CD4-positive, alpha-beta T cell treated with Interleukin-6 at 100 ng/mL for 8 hours (primary cell): ENCODE measurements at regions not wholly inside any gene's neighbourhood (a gene's known extent, or its start where the extent isn't known, plus 50 kb on each side); places are given as distances from the start of the nearest gene placed in this dataset.
"Not testable (repeated sequence)": the region's sequence is repeated elsewhere in the genome, so short reads cannot be mapped to it uniquely, and the experiment has no call there.

Experiments used
- DNase-seq: peaks from one replicate; pipeline ENCODE4 v3.0.0-alpha.2; 2020; ENCODE audit warnings: mixed read lengths, low spot score

DNA sequence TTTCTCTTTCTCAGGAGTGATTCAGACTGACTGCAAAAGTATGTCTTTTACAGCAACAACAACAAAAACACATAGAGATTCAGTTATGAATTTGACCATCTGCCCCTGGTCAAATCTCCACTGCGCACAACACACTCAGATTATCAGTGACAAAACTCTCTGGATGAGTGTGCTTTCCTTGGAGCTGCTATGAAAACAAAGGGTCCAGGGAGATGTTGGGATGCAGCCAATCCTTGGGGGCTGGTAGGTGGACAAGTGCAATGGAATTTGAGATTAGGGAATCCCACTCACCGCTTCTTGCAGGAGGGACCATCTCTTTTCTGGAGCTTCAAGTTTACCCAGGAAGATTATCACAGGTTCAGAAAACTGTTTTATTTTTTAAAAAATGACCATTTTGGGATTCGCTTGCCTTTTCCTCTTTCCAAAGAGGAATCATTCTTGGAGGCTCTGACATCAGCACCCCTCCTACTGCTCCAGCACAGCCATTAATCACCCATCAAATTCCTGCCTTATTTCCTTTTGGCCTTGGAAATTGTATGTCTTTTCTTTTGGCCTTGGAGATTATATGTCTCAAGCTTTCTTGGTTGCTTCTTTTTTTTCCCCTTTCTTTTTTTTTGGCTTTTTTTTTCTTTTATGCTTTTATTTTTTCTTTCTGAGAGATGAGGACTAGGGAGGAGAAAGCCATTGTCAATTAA lies 311.8 kb downstream of the TSHZ3 start:
- no peak for DNase-seq

DNA sequence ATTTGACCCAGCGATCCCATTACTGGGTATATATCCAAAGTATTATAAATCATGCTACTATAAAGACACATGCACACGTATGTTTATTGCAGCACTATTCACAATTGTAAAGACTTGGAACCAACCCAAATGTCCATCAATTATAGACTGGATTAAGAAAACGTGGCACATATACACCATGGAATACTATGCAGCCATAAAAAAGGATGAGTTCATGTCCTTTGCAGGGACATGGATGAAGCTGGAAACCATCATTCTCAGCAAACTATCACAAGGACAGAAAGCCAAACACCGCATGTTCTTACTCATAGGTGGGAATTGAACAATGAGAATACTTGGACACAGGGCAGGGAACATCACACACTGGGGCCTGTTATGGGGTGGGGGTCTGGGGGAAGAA lies 317.8 kb downstream of the TSHZ3 start:
- DNase-seq = not testable (repeated sequence)

DNA sequence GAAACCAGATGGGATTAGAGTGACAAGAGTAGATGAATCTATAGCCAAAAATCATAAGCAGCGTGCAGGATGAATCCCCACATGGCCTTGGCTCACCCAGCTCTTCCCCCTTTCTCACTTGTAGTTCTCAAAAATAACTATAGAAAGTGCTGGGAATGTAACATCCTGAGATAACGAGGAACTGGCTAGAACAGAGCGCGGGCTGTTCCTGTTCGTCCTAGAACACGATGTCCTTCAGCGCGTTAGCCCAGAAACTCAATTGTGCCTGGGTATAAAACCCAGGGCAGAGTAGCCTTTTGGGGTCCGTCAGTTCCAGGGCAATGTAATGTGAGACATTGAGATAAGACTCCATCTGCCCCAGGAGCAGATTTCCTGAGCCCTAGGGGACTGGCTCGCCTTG lies 326.2 kb downstream of the TSHZ3 start:
- no peak for DNase-seq

DNA sequence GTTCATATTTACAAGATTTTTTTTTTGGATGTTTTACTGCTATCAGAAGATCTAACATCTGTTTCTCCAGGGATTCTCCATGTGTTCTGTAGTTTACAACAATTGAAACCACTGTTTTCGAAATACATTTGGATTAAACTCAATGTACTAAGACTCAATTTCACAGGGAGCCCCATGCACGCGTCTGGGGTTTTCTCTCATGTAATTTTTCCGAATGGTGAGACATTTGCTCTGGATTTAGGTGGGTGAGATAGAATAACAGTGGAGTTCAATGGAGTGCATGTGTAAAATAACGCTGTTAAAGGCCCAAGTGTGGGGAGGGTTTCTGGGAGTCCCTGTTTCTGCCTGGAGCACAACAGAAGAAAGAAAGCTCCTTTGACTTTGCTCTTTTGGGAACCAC lies 330.3 kb downstream of the TSHZ3 start:
- no peak for DNase-seq

DNA sequence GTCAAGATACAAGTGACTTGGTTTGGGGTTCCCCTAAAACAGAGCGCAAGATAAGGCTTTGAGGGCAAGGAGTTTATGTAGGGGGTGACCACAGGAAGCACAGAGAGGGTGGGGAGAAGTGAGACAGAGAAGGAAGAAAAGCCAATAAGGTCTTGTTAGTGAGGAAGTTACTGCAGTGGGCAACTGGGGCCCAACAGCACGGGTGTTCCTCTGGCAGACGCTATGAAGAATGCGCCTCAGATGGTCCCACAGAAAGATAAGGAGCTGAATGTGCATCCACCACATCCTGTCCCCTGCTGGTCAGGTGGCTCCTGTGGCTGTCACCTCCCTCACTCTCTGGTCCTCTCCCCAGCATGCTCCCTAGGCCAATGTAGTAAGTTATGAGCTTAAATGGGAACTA lies 333.5 kb downstream of the TSHZ3 start:
- no peak for DNase-seq

DNA sequence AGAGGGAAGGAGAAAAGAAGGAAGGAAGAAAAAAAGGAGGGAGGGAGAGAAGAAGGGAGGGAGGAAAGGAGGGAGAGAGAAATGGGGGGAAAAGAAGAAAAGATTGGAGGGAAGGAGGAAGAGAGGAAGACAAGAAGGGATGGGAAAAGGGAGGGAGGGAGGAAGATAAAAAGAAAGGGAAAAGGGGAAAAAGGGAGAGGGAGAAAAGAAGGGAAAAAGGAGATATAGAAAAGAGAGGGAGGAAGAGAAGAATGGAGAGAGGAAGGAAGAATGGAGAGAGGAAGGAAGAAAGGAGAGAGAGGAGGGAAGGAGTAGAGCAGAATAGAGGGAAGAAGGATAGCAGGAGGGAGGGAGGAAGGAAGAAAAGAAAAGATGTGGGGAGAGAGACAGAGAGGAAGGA lies 334.6 kb downstream of the TSHZ3 start:
- no peak for DNase-seq

DNA sequence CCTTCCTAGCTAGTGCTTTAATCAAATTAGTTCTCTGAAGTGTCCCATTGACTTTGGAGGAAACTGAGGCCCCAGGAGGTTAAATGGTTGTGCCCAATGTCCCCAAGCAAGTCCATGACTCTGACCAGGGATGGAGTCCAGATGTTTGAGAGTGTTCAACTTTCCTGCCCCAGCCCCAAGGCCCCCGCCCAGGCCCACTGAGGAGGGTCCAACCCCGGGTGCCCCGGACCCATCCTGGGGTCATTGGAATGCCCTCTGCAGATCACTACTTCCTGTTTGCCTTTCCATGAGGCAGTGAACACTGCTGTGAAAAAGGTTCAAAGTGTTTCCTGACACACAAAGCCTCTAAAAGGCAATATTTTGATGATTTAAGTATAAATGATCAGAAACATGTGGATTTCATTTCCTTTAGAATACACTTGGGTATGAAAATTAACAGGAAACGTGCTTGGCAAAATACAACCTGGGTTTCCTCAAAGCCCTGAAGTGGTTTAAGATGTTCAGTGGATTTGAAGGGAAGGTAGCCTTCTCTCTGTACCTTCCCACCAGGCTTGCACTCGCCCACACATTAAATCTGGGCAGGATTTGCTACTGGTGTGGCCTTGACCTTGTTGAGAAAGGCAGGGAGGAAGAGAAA lies 335.7 kb downstream of the TSHZ3 start:
- no peak for DNase-seq

DNA sequence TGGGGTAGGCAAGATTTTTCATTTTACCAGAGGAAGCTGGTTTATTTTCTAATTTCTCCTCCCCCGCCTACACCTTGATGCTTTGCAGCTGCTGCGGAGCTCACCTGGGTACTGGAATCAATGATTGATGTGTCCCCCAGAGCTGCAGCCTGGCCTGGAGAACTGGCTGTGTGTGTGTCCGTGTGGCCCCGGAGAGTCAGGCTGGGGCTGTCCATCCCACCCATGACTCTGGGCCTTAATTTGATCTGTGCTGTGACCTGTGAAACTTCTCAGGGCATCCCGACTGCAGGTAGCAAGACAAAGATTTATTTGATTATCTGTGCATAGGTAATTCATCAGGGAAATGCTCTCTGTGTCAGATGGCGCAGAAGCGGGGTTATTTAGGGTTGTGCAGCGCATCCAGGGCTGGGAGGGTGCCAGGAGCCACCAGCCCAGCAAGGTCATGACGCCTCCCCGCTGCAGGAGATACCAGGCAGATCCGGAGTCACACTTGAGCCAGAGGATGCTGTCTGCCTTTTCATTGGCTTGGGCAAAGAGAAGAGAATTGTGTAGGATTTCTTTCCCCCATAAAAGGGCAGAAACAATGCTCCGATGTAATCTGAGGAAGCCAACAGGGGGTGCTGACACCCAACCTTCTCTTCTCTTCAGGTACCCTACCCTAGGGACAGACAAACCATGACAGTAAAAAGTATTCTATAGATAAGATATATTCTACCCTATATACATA lies 346.6 kb downstream of the TSHZ3 start:
- no peak for DNase-seq

DNA sequence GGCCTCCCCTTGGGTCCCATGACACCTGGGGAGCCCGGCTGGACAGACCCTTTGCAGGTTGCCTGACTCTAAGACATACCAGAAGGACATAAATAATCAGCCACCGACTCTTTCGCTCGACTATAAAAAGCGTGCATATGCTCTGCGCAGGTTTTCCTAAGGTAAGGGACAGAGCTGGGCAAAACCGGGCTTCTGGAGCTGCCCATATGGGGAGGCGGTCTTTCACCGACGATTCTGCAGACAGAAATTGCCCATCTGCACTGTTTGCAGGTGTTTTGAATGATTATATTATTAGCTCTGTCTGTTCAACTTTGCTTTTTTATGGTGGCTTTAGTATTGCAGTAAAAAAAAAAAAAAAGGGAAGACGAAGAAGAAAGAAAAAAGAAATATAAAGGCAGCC lies 347.2 kb downstream of the TSHZ3 start:
- no peak for DNase-seq

DNA sequence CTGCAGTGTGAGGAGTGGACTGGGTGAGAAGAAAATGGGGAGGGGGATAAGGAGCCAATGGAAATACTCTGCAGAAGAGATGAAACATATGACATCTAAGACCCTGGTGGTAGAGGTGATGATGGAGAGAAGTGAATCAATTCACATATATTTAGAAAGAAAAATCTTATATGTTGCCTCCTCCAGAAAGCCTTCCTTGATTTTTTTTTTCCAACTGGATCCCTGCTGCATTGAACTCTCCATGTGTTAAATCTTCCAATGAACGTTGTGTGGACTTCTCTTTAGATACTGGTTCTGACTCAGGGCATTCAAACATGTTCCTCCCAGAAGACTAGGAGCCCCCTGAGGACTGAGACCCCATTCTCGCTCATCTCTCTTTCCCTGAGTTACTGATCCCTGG lies 348.3 kb downstream of the TSHZ3 start:
- DNase-seq = no peak

DNA sequence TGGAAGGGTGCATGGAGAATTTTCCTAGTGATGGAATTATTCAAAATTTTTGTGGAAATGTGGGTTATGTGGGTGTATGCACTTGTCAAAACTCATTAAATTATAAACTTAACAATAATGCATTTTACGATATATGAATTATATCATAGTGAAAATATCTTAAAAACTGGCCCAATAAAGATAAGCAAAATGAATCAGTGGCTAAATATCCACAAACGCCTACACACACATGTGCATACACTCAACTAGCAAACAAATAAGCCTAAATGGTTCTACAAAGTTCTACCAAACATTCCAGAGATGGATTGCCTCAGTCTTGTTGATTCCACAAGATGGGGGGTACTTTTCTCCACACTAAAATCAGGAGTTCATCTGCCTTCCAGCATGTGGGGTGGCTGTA lies 349.5 kb downstream of the TSHZ3 start:
- DNase-seq = no peak

DNA sequence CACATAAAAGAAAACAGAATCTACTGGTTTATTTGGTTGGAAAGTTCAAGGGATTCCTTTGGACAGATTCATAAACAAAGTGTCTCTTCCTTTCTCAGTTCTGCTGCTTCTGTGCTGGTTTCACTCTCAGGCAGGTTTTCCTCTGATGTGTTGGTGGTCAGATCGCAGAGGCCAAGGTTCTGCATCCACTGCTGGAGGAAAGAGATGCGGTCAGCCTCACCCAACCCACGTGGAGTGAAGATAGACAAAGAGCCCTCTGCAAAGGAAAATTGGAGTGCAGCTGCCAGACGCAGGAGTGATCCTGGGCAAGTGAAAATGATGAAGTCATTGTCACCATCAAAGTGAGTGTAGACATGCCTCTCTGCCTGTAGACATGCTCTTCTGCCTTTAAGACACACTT lies 352.0 kb downstream of the TSHZ3 start:
- DNase-seq = no peak

DNA sequence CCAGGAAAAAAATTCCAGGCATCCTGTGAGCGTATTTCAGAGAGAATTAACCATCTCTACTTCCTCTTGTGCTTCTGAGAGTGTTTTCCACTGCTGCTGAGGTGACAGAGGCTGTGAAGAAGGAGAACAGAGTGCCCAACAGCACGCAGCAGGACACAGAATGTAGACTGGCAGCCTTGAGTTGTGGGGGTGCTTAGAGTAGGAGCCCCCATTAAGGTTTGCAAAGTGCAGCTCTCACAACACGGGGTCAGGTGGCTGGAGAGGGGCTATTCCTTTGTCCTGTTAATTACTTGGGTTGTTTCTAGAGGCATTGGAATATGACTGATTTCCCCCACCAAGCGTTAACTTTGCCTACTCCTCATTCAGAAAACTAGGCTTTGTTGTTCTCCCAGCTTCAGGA lies 370.6 kb downstream of the TSHZ3 start:
- DNase-seq = no peak

DNA sequence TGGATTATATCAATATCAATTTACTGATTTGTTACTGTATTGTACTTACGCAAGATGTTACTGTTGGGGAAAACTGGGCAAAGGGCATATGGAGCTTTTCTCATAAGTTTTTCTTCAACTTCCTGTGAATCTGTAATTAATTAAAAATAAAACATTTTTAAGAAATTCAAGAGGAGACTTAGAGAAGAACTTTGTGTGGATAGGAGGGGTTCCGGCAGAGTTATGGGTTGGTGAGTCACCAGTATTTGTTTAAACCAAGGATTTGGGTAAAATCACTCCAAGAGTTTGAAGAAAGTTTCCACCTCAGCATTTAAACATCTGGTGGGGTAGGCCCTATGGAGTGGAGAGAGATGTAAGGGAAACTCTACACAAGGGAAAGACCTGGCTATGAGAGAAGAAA lies 379.6 kb downstream of the TSHZ3 start:
- DNase-seq = no peak

DNA sequence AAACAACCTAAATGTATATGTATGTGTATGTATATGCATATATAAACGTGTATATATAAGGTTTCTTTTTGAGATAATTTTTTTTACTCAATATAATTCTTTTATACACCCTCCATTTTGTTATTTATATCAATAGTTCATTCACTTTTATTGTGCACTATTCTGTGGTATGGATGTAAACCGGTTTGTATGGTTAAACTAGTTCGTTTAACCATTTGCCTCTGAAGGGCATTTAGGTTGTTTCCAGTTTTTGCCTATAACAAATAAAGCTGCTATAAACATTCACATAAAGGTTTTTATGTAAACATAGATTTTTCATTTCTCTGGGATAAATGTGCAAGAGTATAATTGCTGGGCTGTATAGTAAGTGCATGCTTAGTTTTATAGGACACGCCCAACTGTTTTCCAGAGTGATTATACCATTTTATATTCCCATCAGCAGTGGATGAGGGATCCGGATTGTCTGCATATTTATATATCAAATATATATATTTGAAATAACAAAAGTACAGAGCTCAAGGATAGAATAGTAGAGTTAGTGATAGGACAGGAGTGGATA lies 380.3 kb downstream of the TSHZ3 start:
- no peak for DNase-seq

DNA sequence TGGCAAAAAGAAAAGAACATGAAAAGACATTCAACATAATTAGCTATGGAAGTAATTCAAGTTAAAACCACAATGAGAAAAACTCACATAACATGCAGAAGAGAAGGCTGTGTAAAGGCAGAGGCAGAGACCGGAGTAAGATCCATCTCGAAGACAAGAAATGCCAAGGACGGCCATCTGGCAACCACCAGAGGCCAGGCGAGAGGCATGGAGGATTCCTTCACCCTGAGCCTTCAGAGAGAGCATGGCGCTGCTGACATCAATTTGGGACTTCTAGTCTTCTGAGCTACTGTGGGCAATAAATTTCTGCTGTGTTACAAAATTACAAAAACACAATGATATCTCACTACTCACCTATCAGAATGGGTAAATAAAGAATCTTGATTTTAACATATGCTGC lies 381.0 kb downstream of the TSHZ3 start:
- DNase-seq = no peak

DNA sequence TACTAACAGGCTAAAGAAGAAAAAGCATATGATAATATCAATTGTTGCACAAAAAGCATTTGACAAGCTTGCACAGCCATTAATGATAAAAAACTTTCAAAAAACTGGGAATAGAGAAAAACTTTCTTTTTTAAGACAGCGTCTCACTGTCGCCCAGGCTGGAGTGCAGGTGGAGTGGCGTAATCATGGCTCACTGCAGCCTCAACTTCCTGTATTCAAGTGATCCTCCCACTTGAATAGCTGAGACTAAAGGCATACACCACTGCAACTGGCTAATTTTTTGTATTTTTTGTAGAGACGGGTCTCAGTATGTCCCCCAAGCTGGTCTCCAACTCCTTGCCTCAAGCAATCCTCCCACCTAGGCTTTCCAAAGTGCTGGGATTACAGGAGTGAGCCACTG lies 382.8 kb downstream of the TSHZ3 start:
- DNase-seq = no peak

DNA sequence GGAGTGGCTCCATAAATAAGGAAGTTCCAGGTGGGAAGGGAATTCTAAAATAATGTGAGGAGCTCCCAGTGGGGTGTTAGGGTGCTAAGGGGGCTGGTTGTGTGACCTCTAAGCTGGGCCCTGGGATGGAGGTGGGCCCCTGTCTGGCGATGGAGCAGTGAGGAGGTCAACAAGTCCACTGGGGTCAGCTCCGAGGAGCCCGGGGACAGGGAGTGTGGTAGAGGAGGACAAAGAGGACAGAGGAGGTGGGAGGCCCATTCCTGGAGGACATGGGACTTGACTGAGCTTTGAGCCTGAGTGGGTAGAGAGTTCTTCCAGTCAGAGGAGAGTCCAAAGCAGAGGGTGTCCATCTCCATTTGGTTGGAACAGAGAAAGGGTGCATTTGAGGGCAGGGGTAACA lies 390.2 kb downstream of the TSHZ3 start:
- DNase-seq = no peak

DNA sequence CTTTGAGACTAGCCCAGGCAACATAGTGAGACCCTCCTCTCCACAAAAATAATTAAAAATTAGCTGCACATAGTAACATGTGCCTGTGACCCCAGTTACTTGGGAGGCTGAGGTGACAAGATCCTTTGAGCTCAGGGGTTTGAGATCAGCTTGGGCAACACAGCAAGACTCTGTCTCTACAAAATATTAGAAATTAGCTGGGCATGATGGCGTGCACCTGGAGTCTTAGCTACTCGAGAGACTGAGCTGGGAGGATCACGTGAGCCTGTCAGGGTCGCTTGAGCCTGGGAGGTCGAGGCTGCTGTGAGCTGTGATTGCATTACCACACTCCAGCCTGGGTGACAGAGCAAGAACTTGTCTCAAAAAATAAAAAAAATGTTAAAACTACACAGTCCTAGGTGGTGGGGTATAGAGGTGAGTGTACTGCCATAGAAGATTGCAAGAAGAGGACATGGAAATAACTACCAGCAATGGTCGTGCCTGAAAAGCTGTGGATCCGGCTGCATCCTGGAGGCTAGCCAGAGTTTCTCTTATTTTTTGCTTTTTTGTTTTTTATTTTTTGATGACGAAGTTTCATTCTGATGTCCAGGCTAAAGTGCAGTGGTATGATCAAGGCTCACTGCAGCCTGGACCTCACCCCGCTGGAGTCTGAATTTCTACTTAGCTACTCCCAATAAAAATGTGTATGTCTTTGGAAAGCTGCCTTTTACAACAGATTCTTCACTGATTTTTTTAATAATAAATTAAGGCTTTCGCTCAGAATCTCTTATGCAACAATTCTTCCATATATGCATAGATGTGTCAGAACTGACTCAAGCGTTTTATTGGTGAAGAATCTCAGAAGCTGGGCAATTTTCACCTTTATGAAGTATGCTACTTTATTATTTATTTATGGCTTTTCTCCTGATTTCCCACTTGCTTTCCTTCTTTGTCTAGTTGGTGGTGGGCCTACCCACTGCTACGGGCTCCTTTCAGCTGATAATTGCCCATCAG lies 393.8 kb downstream of the TSHZ3 start:
- DNase-seq = no peak

DNA sequence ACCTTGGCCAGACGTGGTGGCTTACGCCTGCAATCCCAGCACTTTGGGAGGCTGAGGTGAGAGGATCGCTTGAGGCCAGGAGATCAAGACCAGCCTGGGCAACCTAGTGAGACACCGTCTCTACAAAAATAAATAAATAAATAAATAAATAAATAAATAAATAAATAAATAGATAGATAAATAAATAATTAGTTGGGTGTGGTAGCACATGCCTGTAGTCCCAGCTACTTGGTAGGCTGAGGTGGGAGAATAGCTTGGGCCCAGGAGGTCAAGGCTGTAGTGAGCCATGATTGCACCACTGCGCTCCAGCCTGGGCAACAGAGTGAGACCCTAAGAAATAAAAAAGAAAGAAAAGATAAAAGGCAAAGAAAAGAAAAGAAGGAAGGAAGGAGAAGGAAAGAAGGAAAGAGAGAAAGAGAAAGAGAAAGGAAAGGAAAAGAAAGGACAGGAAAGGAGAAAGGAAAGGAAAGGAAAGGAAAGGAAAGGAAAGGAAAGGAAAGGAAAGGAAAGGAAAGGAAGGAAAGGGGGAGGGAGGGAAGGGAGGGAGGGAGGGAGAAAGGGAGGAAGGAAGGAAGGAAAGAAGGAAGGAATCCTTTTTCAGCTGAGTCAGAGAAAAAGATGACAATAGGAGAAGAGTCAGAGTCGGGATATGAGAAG lies 404.8 kb downstream of the TSHZ3 start:
- not testable (repeated sequence) for DNase-seq

DNA sequence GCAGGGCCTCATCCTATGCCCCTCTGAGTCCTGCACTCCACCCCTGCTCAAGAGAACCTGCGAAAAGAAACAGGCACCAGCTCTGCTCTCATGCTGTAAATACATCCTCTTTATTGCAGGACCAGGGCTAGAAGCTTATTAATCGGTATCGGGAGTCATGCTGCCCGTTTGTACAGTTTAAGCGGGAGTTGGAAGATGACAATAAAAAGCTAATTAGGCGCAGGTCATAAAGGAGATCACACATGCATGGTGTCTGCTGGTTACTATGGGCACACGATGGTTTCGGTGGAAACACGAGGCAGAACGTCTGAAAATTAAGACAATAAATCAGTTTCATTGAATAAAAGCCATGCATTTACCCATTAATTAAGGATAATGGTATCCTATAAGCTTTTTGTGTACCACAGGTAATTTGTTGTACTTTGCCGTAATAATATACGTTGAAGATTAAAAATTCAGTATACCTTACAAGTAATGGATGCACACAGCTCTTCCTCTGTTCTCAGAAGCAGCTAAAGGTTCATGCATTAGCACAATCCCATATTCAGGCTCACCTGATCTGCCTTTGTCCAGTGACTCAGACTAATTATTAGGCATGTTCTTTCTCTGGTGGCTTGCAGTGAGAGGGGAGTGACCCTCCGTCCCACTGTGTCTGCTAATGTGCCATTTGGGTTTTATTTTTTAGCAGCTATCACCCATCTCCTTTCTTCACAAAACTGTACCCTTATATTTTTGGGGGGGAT lies 406.0 kb downstream of the TSHZ3 start:
- no peak for DNase-seq
